Motor neuron (in vitro differentiated cells): ENCODE measurements at regions not wholly inside any gene's neighbourhood (a gene's known extent, or its start where the extent isn't known, plus 50 kb on each side); places are given as distances from the start of the nearest gene placed in this dataset.

Source experiments
- ATAC-seq, 8 experiments: fragments of 200-7000 bp; cut with Tn5 transposase; replicated peaks in 6 of 8; 2 replicates each; pipeline ENCODE4 v1.8.0; 2021; ENCODE audit warnings: mild to moderate bottlenecking in 8 of 8, moderate library complexity in 8 of 8
- H3K27ac ChIP-seq, 2 donors: fragments of 250-450 bp; sonication (Bioruptor Pico); 2 replicates each; pipeline ENCODE4 v1.9.0; 2021; ENCODE audit warnings: antibody characterized with exemption in 2 of 2, mild to moderate bottlenecking in 2 of 2, moderate library complexity in 1 of 2
- H3K4me1 ChIP-seq, 2 donors: fragments of 250-450 bp; sonication (Bioruptor Pico); replicated peaks in 1 of 2; 2 replicates each; pipeline ENCODE4 v1.6.1; 2021; ENCODE audit warnings: antibody characterized with exemption in 2 of 2, mild to moderate bottlenecking in 2 of 2, moderate library complexity in 1 of 2
- H3K4me3 ChIP-seq, 5 donors: fragments of 250-450 bp; sonication (Bioruptor Pico); 2 replicates each; pipeline ENCODE4 v1.9.0; 2021; ENCODE audit warnings: antibody characterized with exemption in 5 of 5, mild to moderate bottlenecking in 5 of 5, moderate library complexity in 4 of 5
- WGBS, 10 experiments: fragments of 450-650 bp; shearing (Covaris generic); methylation state at CpG; one replicate each; pipeline ENCODE4 v1.0.0; 2022; 5-methylcytosine and 5-hydroxymethylcytosine counted together
- in situ Hi-C, 9 experiments: fragments of 400-800 bp; cut with MboI; loops; one replicate each; pipeline ENCODE4 v1.15.0; 2021; ENCODE audit warnings: low sequenced_read_pairs in 9 of 9, low pct_unique_long_range_greater_than_20kb in 2 of 9; ENCODE audit not compliant: unreplicated experiment in 9 of 9

DNA sequence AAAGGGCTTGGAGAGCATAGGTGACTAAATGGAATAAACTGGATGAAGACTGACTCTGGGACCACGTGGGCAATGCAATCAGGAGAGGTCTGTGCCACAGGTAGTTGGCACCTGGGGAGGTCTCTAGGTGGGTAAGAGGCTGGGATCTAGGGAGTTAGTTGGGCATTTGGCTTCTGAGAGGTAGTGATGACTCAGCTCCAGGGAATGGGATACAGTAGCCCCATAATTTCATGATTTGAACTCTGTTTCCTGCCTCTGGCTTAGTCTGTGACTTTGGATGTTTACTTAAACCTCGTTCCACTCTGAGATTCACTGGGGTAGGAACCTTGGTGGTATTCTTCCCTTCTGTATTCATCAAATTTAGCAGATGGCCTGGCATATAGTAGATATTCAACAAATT lies 240.8 kb downstream of the KIF4B start:
- Histone ChIP-seq H3K27ac (no peak overlapping the region), H3K4me1 (no peaks in the 10 kb centered on the region), H3K4me3 (no peak overlapping the region)
- 0 to 100% (median 50%) methylated on average over 1 to 2 of the region's 2 CpGs; no CpG with 5 or more reads in 3 of the 10 experiments for WGBS, 10 experiments
- in situ Hi-C loops: no loop called here
- ATAC-seq: no peak

DNA sequence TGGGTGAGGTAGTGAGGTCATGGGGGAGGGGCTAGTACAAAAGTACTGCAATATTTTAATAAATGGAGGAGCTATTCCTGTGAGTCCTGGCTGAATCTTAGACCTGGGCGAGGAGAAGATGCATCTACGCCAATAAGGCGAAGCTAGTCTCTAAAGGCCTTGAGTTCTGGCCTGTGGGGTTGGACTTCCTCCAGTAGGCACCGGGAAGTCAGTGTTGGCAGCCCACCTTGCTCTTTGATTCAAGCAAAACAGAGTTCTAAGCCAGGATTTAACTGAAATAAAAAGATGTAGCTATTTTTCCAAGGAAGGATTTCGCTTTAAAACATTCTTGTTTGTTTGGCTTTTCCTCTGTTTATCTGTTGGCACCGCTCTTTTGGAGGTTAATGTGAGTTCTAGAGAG lies 244.6 kb downstream of the KIF4B start:
- Histone ChIP-seq H3K27ac (no peak overlapping the region), H3K4me3 (no peak overlapping the region), H3K4me1 (no peaks in the 10 kb centered on the region)
- no peak for ATAC-seq
- WGBS, 10 experiments: 0 to 100% (median 90%) methylated on average over 1 to 5 of the region's 6 CpGs; no CpG with 5 or more reads in 1 of the 10 experiments
- in situ Hi-C loops: no loop called here

DNA sequence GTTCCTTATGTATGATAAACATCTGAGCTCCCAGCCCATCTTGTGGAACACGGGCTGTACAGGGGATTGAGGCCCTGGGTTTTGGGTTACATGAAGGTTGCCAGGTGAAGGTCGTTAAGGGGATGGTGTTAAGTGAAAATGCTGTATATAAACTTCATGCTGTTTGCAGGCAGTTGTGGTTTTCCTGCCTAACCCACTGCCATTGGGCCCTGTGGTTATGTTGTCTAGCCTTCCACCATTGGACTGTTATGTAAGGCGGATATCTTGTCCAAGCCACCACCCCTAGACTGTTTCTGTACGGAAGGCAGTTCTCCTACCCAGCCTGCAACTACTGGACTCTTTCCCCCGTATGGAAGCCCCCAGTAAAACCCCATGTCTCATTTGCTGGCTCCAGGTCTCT lies 246.1 kb downstream of the KIF4B start:
- Histone ChIP-seq H3K4me3 (no peak overlapping the region), H3K27ac (no peak overlapping the region), H3K4me1 (no peaks in the 10 kb centered on the region)
- in situ Hi-C loops: no loop called here
- no peak for ATAC-seq
- 0 to 100% (median 75%) methylated on average over 1 to 5 of the region's 5 CpGs; no CpG with 5 or more reads in 2 of the 10 experiments for WGBS, 10 experiments

DNA sequence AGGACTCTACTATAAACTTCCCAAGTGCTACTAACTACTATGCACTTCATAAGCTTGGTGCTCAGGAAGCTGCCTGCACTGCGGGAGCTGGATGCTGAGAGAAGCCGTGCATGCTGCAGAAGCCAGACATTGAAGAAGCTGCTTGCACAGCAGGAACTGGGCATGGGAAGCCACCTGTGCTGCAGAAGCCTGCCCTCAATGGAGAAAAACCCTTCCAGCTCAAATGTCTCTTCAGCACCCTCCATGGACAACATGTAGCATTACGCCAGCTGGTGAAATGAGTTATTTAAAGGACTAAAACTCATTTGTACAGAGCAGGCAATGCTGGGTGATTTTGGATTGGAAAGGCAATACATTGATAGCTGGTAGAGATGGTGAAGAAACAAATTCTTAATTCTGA lies 247.2 kb downstream of the KIF4B start:
- no peaks in the 10 kb centered on the region for H3K4me1 ChIP-seq
- H3K27ac ChIP-seq: no peak overlapping the region
- ATAC-seq: peak in 3 of 8 experiments; percentile 77 to 84 (median 83)
- 20 to 100% (median 51%) methylated on average over 1 to 3 of the region's 3 CpGs; no CpG with 5 or more reads in 1 of the 10 experiments for WGBS, 10 experiments
- H3K4me3 ChIP-seq: no peak overlapping the region
- in situ Hi-C loops: no loop called here

DNA sequence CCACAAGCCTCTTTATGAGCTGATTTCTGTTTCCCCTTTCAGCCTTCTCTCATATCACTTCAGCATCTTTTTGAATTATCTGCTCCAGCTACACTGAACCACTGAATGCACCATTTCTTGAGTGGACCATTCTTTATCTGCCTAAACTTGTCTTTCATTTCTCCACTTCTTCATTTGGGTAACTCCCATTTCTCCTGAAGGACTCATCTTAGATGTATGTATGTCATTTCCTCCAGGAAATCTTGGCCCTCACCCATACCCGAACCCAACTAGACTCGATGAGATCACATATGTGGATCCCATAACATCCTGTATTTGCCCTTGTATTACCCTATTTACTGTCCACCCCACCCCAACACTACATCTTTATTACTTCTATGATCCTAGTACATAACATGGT lies 249.8 kb downstream of the KIF4B start:
- ATAC-seq: no peak
- 0 to 92% (median 40%) methylated on average over 1 to 2 of the region's 2 CpGs; no CpG with 5 or more reads in 5 of the 10 experiments for WGBS, 10 experiments
- no peak overlapping the region for H3K27ac ChIP-seq
- in situ Hi-C loops: no loop called here
- H3K4me1 ChIP-seq: no peaks in the 10 kb centered on the region
- H3K4me3 ChIP-seq: no peak overlapping the region

- no peak for ATAC-seq
- no peak overlapping the region for H3K27ac ChIP-seq
- in situ Hi-C loops: no loop called here
- WGBS, 10 experiments: 20 to 100% (median 71%) methylated on average over 1 to 4 of the region's 5 CpGs; no CpG with 5 or more reads in 2 of the 10 experiments
- H3K4me3 ChIP-seq: no peak overlapping the region
- H3K4me1 ChIP-seq: no peaks in the 10 kb centered on the region
Measured at GRCh38 chr5:155264809-155265208, 251.3 kb downstream of the KIF4B start.

- no peak overlapping the region for H3K27ac ChIP-seq
- ATAC-seq: no peak
- H3K4me3 ChIP-seq: no peak overlapping the region
- H3K4me1 ChIP-seq: peaks cover 0 to 7% of the 10 kb centered on the region in 2 donors
- WGBS, 10 experiments: 0 to 100% (median 54%) methylated on average over 1 to 2 of the region's 2 CpGs; no CpG with 5 or more reads in 2 of the 10 experiments
- in situ Hi-C loops: no loop called here
Measured at GRCh38 chr5:155268770-155269425, 255.3 kb downstream of the KIF4B start.

DNA sequence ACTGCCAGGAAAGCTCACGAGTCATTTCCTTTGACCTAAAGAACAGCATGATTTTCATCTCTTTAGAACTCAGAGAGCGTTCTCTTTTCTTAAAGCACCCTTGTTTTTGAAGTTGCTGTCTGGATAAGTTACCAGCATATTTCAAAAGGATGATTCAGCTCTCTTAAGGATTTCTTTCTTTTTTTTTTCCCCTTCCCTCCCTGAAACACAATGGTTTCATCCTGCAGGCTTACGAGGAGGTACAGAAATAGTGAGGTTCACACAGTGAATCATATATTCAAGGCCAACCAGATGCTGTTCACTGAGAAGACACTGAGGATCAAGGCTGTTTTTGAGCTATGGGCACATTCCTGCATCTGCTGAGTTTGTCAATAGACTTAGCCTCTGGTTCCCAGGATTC lies 257.2 kb downstream of the KIF4B start:
- Histone ChIP-seq H3K4me1 (peaks cover 0 to 9% of the 10 kb centered on the region in 2 donors), H3K27ac (no peak overlapping the region), H3K4me3 (no peak overlapping the region)
- peak in 4 of 8 experiments; percentile 16 to 96 (median 66) for ATAC-seq
- in situ Hi-C loops: no loop called here
- 0 to 56% (median 22%) methylated on average over 1 to 3 of the region's 3 CpGs; no CpG with 5 or more reads in 3 of the 10 experiments for WGBS, 10 experiments

DNA sequence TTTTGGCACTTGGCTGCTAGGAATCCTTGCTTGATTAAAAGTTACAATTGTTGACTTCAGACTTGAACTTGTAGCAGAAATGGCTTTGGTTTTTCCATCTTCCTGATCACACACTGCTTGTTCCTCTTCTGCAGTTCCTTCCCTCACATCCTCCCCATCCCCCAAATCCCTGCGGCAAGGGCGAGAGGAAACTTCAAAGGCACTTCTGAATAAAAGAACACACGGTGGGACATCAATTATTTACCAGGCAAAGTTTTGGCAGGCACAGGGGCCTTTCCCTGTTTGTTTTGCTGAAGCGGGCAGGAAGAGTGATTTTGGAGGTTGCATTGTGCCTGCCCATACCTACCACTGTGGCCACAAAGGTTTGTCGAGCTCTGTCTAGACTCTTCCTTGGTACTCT lies 260.9 kb downstream of the KIF4B start:
- ATAC-seq: no peak
- WGBS, 10 experiments: 0 to 59% (median 10%) methylated on average over 1 to 5 of the region's 5 CpGs; no CpG with 5 or more reads in 1 of the 10 experiments
- H3K4me3 ChIP-seq: no peak overlapping the region
- H3K27ac ChIP-seq: no peak overlapping the region
- in situ Hi-C loops: no loop called here
- peaks cover 0 to 9% of the 10 kb centered on the region in 2 donors for H3K4me1 ChIP-seq

DNA sequence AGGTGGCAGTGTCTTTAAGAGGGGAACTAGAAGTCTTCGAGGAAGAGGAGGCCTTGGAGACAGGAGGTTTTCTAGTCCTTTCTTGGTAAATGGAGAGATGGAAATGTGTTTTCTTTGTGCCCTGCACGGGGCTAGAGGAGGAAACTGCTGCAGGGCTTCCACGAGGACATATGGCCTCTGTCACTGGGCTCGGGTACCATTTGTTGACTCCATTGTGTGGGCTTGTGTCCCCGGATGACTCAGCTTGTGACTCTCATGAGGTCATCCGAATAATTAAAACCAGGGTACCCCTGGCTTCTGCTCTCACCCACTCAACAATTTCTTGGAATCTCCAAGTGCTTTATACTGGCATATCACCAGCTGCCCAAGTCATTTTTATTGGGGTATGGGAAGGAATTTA lies 261.7 kb downstream of the KIF4B start:
- Histone ChIP-seq H3K27ac (no peak overlapping the region), H3K4me3 (no peak overlapping the region), H3K4me1 (peaks cover 0 to 9% of the 10 kb centered on the region in 2 donors)
- in situ Hi-C loops: no loop called here
- peak in 2 of 8 experiments; percentile 55 to 65 for ATAC-seq
- WGBS, 10 experiments: 0 to 54% (median 6%) methylated on average over 1 to 6 of the region's 6 CpGs; no CpG with 5 or more reads in 7 of the 10 experiments

- Histone ChIP-seq H3K4me3 (no peak overlapping the region), H3K4me1 (peaks cover 0 to 5% of the 10 kb centered on the region in 2 donors), H3K27ac (no peak overlapping the region)
- no peak for ATAC-seq
- in situ Hi-C loops: no loop called here
- WGBS, 10 experiments: 0 to 100% (median 85%) methylated on average over 1 to 3 of the region's 3 CpGs; no CpG with 5 or more reads in 2 of the 10 experiments
Measured at GRCh38 chr5:155276231-155276630, 262.7 kb downstream of the KIF4B start.

- H3K4me1 ChIP-seq: peaks cover 0 to 4% of the 10 kb centered on the region in 2 donors
- ATAC-seq: peak in 2 of 8 experiments; percentile 62 to 89
- no peak overlapping the region for H3K4me3 ChIP-seq
- no peak overlapping the region for H3K27ac ChIP-seq
- in situ Hi-C loops: no loop called here
- WGBS, 10 experiments: 0 to 84% (median 20%) methylated on average over 1 to 4 of the region's 4 CpGs; no CpG with 5 or more reads in 3 of the 10 experiments
Measured at GRCh38 chr5:155278532-155278931, 265.0 kb downstream of the KIF4B start.

GRCh38 chr5:155282503-155283107 lies 269.1 kb downstream of the KIF4B start:
- in situ Hi-C loops: no loop called here
- no peak for ATAC-seq
- H3K4me1 ChIP-seq: peaks cover 0 to 2% of the 10 kb centered on the region in 2 donors
- H3K4me3 ChIP-seq: no peak overlapping the region
- H3K27ac ChIP-seq: no peak overlapping the region
- 33 to 86% (median 69%) methylated on average over 3 to 6 of the region's 6 CpGs; no CpG with 5 or more reads in 3 of the 10 experiments for WGBS, 10 experiments
